ENCODE measurements at regions not wholly inside any gene's neighbourhood (a gene's known extent, or its start where the extent isn't known, plus 50 kb on each side); places are given as distances from the start of the nearest gene placed in this dataset.

DNA sequence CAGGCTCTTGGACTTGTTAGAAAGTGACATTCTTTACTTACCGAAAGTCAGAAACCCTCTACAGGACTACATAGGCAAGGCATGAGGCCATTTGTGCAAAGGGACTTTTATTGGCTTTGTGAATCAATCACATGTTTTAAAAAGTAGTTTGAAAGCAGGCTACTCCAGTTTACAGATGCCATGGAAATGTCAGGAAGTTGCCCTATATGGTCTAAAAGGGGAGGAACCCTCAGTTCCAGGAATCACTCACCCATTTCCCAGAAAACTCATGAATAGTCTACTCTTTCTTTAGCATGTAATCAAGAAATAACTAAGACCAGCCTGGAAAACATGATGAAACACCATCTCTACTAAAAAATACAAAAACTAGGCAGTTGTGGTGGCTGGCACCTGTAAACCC, 51.0 kb upstream of the MKRN3 start:
- no peak for DNase-seq (ENCODE audit: low read depth)
- TF ChIP-seq, protein P1, sequence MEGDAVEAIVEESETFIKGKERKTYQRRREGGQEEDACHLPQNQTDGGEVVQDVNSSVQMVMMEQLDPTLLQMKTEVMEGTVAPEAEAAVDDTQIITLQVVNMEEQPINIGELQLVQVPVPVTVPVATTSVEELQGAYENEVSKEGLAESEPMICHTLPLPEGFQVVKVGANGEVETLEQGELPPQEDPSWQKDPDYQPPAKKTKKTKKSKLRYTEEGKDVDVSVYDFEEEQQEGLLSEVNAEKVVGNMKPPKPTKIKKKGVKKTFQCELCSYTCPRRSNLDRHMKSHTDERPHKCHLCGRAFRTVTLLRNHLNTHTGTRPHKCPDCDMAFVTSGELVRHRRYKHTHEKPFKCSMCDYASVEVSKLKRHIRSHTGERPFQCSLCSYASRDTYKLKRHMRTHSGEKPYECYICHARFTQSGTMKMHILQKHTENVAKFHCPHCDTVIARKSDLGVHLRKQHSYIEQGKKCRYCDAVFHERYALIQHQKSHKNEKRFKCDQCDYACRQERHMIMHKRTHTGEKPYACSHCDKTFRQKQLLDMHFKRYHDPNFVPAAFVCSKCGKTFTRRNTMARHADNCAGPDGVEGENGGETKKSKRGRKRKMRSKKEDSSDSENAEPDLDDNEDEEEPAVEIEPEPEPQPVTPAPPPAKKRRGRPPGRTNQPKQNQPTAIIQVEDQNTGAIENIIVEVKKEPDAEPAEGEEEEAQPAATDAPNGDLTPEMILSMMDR (IDR thresholded peaks at IDR 0.05; ENCODE audit: low read depth, low read length, missing control alignments), result no peak
- no peak overlapping the region for H3K4me3 ChIP-seq (ENCODE audit: low read depth, low read length)

- TF ChIP-seq, protein P1 (IDR thresholded peaks at IDR 0.05; ENCODE audit: low read depth, low read length, missing control alignments), result no peak
- H3K4me3 ChIP-seq (ENCODE audit: low read depth, low read length), result no peak overlapping the region
- DNase-seq (ENCODE audit: low read depth), result no peak
These were observed 58.7 kb upstream of the MKRN3 start for GRCh38 chr15:23506762-23507161.

DNA sequence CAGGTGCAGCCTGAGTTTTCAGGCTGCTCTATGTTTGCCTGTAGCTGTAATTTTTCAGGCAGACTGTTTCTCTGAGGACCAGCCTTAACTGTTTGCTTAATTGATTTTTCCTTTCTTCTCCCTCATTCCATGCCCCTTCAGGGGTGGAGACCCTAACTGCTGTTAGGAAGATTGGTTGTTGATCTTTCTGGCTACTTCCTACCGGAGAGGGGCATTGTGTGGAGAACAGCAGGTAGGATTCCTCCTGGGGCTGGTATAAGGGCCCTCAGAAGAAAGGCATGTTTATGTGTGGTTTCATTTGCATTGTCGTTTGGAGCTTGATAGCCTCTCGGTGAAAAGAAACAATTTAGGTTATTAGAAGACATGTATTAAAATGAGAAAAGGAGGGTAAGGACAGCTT, 56.9 kb upstream of the GOLGA6L2 start:
- no peak for DNase-seq (ENCODE audit: low read depth)
- TF ChIP-seq, protein P1 (IDR thresholded peaks at IDR 0.05; ENCODE audit: low read depth, low read length, missing control alignments), result no peak

DNA sequence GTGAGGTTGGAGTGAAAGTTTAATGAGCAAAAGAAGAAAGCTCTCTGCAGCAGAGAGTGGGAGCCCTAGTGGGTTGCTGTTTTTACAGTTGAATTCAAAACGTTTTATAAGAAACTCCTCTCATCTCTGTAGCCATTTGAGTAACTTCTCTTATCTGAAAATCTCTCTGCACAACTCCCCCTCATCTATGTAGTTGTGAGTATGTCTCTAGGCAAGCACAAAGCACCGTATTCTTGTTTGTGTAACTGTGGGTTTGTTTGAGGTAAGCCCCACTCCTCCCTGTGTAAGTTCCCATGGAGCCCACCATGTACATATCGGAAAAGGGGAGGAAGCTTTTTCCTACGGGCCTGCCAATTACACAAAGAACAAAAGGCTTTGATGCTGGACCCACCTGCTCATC, 56.5 kb upstream of the GOLGA6L2 start:
- TF ChIP-seq, protein P1 (IDR thresholded peaks at IDR 0.05; ENCODE audit: low read depth, low read length, missing control alignments), result no peak
- no peak overlapping the region for H3K4me3 ChIP-seq (ENCODE audit: low read depth, low read length)
- no peak for DNase-seq (ENCODE audit: low read depth)

More for the DNA sequence above, 56.9 kb upstream of the GOLGA6L2 start:
- H3K4me3 ChIP-seq (ENCODE audit: low read depth, low read length), result no peak overlapping the region

- no peak overlapping the region for H3K4me3 ChIP-seq (ENCODE audit: low read depth, low read length)
- DNase-seq (ENCODE audit: low read depth), result no peak
- TF ChIP-seq, protein P1 (IDR thresholded peaks at IDR 0.05; ENCODE audit: low read depth, low read length, missing control alignments), result peak; percentile 42
These were observed 50.7 kb upstream of the GOLGA6L2 start for GRCh38 chr15:23497710-23498111.

Measured in GM12864 (cell line).